HUES6 (cell line): ENCODE measurements at regions not wholly inside any gene's neighbourhood (a gene's known extent, or its start where the extent isn't known, plus 50 kb on each side); places are given as distances from the start of the nearest gene placed in this dataset.

Source experiments
- H3K27ac ChIP-seq: 2 replicates; pipeline ENCODE4 v1.7.0; 2013; ENCODE audit warnings: low read depth, mild to moderate bottlenecking, low read length, inconsistent platforms
- H3K27me3 ChIP-seq: 2 replicates; pipeline ENCODE4 v1.6.1; 2013; ENCODE audit warnings: low read length; ENCODE audit not compliant: control insufficient read depth, insufficient read depth
- H3K36me3 ChIP-seq: 2 replicates; pipeline ENCODE4 v1.6.1; 2013; ENCODE audit warnings: low read length; ENCODE audit not compliant: control insufficient read depth, insufficient read depth
- H3K4me1 ChIP-seq: 2 replicates; pipeline ENCODE4 v1.6.1; 2013; ENCODE audit warnings: low read length; ENCODE audit not compliant: control insufficient read depth, insufficient read depth
- H3K4me3 ChIP-seq: 2 replicates; pipeline ENCODE4 v1.5.1; 2013; ENCODE audit warnings: low read depth, low read length
- H3K9ac ChIP-seq: one replicate; pipeline ENCODE4 v1.6.1; 2013; ENCODE audit warnings: mild to moderate bottlenecking, low read length
- H3K9me3 ChIP-seq: 2 replicates; pipeline ENCODE4 v1.6.1; 2013; ENCODE audit warnings: low read depth, low read length; ENCODE audit not compliant: control insufficient read depth, insufficient read depth

DNA sequence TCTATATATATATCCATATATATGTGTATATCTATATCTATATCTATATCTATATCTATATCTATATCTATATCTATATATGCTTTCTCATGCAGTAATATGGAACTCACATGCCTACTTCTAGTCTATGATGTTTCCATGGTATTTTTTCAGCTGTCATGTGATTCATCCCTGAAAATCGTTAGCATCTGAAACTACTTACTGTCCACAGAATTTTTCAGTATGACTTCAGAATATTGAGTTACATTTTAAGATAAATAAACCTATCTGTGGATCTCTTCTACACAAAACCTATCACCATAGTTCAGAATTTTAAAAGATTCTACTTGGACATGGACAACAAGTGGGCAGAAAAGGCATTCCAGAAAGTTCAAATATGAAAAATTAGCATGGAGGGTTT is 855.1 kb upstream of the INTU start:
- Histone ChIP-seq H3K27ac (no peak overlapping the region), H3K4me3 (no peak overlapping the region), H3K9ac (no peak overlapping the region), H3K4me1 (peaks cover 3% of the 10 kb centered on the region), H3K9me3 (no peaks in the 10 kb centered on the region), H3K27me3 (no peaks in the 10 kb centered on the region), H3K36me3 (no peaks in the 10 kb centered on the region)

DNA sequence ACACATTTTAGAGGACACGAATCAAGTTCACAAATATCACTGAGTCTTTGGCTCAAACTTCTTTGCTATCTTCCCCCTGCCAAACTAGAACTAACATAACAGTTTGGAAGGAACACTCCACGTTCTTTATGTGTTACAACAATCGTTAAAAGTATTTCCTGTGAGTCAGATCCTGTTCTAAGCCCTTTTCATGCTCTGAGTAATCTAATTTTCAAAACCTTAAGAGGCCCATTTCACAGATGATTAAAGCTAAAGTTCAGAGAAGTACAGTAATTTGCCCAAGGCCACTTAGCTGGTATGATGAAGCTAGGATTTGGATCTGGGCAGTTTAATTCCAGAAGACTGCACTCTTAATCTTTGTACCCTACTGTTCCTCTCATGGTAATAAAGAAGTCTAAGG is 854.4 kb upstream of the INTU start:
- H3K27me3 ChIP-seq = no peaks in the 10 kb centered on the region
- peaks cover 3% of the 10 kb centered on the region for H3K4me1 ChIP-seq
- H3K9me3 ChIP-seq = no peaks in the 10 kb centered on the region
- no peak overlapping the region for H3K9ac ChIP-seq
- H3K36me3 ChIP-seq = no peaks in the 10 kb centered on the region
- H3K4me3 ChIP-seq = no peak overlapping the region
- H3K27ac ChIP-seq = no peak overlapping the region

DNA sequence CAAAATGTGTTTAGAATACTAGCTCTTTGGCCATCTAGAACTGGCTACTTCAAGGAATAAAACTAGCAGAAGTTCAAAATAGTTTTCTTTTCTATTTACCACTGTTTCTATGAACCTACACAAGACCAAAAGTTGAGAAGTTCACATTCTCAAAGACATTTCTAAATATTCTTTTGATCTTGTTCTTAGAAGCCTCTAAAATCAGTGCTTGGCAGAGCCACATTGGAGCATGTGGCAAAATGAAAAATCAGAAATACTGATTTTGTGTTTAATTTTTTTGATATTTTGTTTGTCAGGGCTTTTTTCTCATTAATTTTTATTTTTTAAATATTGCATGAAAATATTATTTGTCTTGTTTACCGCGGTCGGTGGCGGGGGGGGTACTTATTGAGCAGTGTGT is 853.8 kb upstream of the INTU start:
- peaks cover 3% of the 10 kb centered on the region for H3K4me1 ChIP-seq
- H3K27me3 ChIP-seq = no peaks in the 10 kb centered on the region
- H3K36me3 ChIP-seq = no peaks in the 10 kb centered on the region
- H3K9ac ChIP-seq = no peak overlapping the region
- no peak overlapping the region for H3K4me3 ChIP-seq
- H3K9me3 ChIP-seq = no peaks in the 10 kb centered on the region
- no peak overlapping the region for H3K27ac ChIP-seq

GRCh38 chr4:126779436-126780166 is 853.2 kb upstream of the INTU start:
- H3K4me1 ChIP-seq = peaks cover 3% of the 10 kb centered on the region
- no peaks in the 10 kb centered on the region for H3K36me3 ChIP-seq
- H3K27ac ChIP-seq = no peak overlapping the region
- H3K9ac ChIP-seq = no peak overlapping the region
- H3K27me3 ChIP-seq = no peaks in the 10 kb centered on the region
- H3K4me3 ChIP-seq = no peak overlapping the region
- H3K9me3 ChIP-seq = no peaks in the 10 kb centered on the region

- H3K9ac ChIP-seq = no peak overlapping the region
- no peaks in the 10 kb centered on the region for H3K9me3 ChIP-seq
- no peaks in the 10 kb centered on the region for H3K36me3 ChIP-seq
- no peak overlapping the region for H3K27ac ChIP-seq
- peaks cover 3% of the 10 kb centered on the region for H3K4me1 ChIP-seq
- no peaks in the 10 kb centered on the region for H3K27me3 ChIP-seq
- H3K4me3 ChIP-seq = no peak overlapping the region
These were observed 849.6 kb upstream of the INTU start for GRCh38 chr4:126783191-126783590.

DNA sequence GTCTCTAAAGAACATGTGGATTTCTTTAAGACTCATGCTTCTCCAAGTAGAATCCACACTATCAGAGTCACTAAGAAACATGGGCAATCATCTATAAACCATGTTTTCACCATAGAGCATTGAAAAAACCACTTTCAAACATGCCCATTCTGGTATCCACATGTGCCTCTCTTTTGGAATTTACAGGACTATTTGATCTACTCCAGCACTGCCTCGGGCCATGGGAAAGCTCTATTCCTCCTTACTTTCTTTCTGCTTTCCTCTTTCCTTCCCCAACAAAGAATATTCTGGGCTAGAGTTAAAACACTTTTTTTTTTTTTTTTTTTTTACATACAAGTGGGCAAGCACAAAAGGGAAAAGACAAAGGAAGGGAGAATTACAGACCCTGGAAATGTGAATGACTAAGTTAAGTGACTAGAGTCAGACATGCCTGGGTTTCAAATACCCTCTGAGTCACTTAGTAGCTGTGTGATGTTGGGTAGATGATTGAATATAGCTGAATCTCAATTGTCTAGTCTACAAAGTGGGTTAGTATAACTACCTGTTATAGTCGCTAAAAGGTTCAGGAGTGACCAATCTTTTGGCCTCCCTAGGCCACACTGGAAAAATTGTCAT is 847.7 kb upstream of the INTU start:
- Histone ChIP-seq H3K27ac (no peak overlapping the region), H3K9me3 (no peaks in the 10 kb centered on the region), H3K36me3 (no peaks in the 10 kb centered on the region), H3K4me1 (no peaks in the 10 kb centered on the region), H3K9ac (no peak overlapping the region), H3K4me3 (no peak overlapping the region), H3K27me3 (no peaks in the 10 kb centered on the region)

DNA sequence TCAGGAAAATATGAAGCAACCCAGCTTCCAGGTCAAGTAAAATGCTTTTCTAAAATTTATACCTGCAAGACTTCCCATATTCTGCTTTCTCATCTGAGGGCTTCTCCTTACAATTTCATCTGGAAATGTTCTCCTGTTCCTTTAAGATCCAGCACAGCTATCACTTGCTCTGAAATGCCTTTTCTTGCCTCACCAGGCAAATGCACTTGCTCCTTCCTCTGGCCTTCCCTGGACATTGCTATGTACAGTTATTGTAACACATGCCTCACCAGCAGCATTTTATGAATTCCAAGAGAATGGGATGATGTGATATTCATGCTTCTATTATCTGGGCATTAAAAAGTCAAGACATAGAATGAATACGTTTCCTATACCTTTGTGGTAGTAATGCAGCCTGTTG is 842.1 kb upstream of the INTU start:
- H3K27ac ChIP-seq = no peak overlapping the region
- H3K27me3 ChIP-seq = no peaks in the 10 kb centered on the region
- no peaks in the 10 kb centered on the region for H3K9me3 ChIP-seq
- H3K4me1 ChIP-seq = no peaks in the 10 kb centered on the region
- H3K36me3 ChIP-seq = no peaks in the 10 kb centered on the region
- no peak overlapping the region for H3K4me3 ChIP-seq
- H3K9ac ChIP-seq = no peak overlapping the region

DNA sequence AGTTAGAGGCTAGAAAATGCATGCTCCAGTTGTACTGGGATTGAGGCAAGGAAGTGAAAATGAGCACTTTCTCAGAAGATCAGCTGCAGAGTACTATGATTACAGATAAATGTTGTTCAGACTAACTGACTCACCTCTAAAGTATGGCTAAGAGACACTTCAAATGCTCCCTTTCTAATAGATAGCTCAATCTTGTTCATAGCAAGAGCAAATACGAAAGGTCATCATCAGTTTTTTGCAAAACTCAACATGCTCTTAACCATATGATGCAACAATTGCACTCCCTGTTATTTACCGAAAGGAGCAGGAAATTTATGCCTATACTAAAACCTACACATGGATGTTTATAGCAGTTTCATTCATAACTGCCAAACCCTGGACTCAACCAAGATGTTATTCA is 838.4 kb upstream of the INTU start:
- peaks cover under 1% of the 10 kb centered on the region; the same call in 1 of the 2 replicates for H3K4me1 ChIP-seq
- no peaks in the 10 kb centered on the region for H3K9me3 ChIP-seq
- H3K4me3 ChIP-seq = no peak overlapping the region
- no peaks in the 10 kb centered on the region for H3K27me3 ChIP-seq
- H3K36me3 ChIP-seq = no peaks in the 10 kb centered on the region
- no peak overlapping the region for H3K9ac ChIP-seq
- no peak overlapping the region for H3K27ac ChIP-seq

- Histone ChIP-seq H3K9ac (no peak overlapping the region), H3K9me3 (no peaks in the 10 kb centered on the region), H3K4me1 (peaks cover 8% of the 10 kb centered on the region), H3K27me3 (no peaks in the 10 kb centered on the region), H3K36me3 (no peaks in the 10 kb centered on the region), H3K4me3 (no peak overlapping the region), H3K27ac (no peak overlapping the region)
These were observed 834.5 kb upstream of the INTU start for GRCh38 chr4:126798214-126798613.

DNA sequence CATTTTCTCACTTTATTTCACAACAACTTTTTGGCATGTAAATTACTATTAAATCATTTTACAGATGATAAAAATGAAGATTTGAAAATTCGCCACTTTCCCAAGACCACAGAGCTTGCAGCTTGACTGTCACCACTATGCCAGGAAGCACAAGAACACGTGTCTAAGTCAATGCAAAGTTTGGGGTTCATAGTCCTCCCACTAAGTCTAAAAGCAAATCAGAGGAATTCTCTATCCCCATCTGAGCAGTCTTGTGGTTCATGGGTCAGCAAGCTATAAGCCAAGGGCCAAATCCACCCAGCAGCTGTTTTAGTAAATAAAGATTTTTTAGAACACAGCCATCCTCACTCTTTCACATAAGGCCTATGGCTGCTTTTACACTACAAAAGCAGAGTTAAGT is 833.3 kb upstream of the INTU start:
- H3K4me1 ChIP-seq = peaks cover 8% of the 10 kb centered on the region
- H3K36me3 ChIP-seq = no peaks in the 10 kb centered on the region
- H3K9ac ChIP-seq = no peak overlapping the region
- no peaks in the 10 kb centered on the region for H3K9me3 ChIP-seq
- H3K27me3 ChIP-seq = no peaks in the 10 kb centered on the region
- no peak overlapping the region for H3K27ac ChIP-seq
- no peak overlapping the region for H3K4me3 ChIP-seq

GRCh38 chr4:126799971-126800574 is 832.7 kb upstream of the INTU start:
- H3K9me3 ChIP-seq = no peaks in the 10 kb centered on the region
- peaks cover 8% of the 10 kb centered on the region for H3K4me1 ChIP-seq
- no peak overlapping the region for H3K27ac ChIP-seq
- H3K9ac ChIP-seq = no peak overlapping the region
- no peaks in the 10 kb centered on the region for H3K27me3 ChIP-seq
- no peak overlapping the region for H3K4me3 ChIP-seq
- H3K36me3 ChIP-seq = no peaks in the 10 kb centered on the region
